GM12891 (cell line): ENCODE measurements at regions not wholly inside any gene's neighbourhood (a gene's known extent, or its start where the extent isn't known, plus 50 kb on each side); places are given as distances from the start of the nearest gene placed in this dataset.

Experiments used
- POLR2A ChIP-seq: IDR thresholded peaks from 2 replicates; pipeline ENCODE4 v1.6.1; 2011; ENCODE audit warnings: low read depth, low read length, control low read depth
- POLR2AphosphoS5 ChIP-seq: IDR thresholded peaks from 2 replicates; pipeline ENCODE4 v1.6.1; 2011; ENCODE audit warnings: low read depth, low read length, control low read depth
- POU2F2 ChIP-seq: IDR thresholded peaks from 2 replicates; pipeline ENCODE4 v1.6.1; 2011; ENCODE audit warnings: low read depth, mild to moderate bottlenecking, control low read depth, low read length, moderate library complexity
- SPI1 ChIP-seq: IDR thresholded peaks from 2 replicates; pipeline ENCODE4 v1.6.1; 2011; ENCODE audit warnings: low read depth, low read length, control low read depth
- TAF1 ChIP-seq: IDR thresholded peaks from 2 replicates; pipeline ENCODE4 v1.6.1; 2011; ENCODE audit warnings: low read depth, low read length, control low read depth

GRCh38 chr15:79610021-79610420 lies 177.9 kb downstream of the MINAR1 start:
- TF ChIP-seq POLR2AphosphoS5 (no peak), POLR2A (no peak), TAF1 (no peak), SPI1 (no peak), POU2F2 (no peak)
